B cell (primary cell): ENCODE measurements at regions not wholly inside any gene's neighbourhood (a gene's known extent, or its start where the extent isn't known, plus 50 kb on each side); places are given as distances from the start of the nearest gene placed in this dataset.

ENCODE experiments used
- ATAC-seq: fragments of 200-7000 bp; cut with Tn5 transposase; one replicate; pipeline ENCODE4 v1.10.0; 2021; ENCODE audit warnings: low read depth, mild to moderate bottlenecking, moderate number of reproducible peaks, moderate library complexity
- CTCF ChIA-PET: fragments of 350-600 bp; sonication (Branson Sonifier 250); formaldehyde crosslinking; loops from one replicate; lab custom pipeline; 2021; ENCODE audit warnings: antibody characterized with exemption, inconsistent platforms; lab: Charles Lee
- POLR2A ChIA-PET: fragments of 350-600 bp; sonication (Branson Sonifier 250); formaldehyde crosslinking; loops from one replicate; lab custom pipeline; 2021; ENCODE audit warnings: antibody characterized with exemption; lab: Charles Lee
- DNase-seq: peaks from one replicate; pipeline ENCODE4 v3.0.0; 2013
- H2AFZ ChIP-seq: 2 replicates; pipeline ENCODE4 v1.6.1; 2012; ENCODE audit warnings: mild to moderate bottlenecking, low read depth, low read length; ENCODE audit not compliant: insufficient read depth, poor library complexity, severe bottlenecking
- H3K27ac ChIP-seq, 2 donors: 1 replicate in 1 of 2; 2 replicates in 1 of 2; pipeline ENCODE4 v1.5.1; 2012 to 2013; ENCODE audit warnings: low read length in 2 of 2, mild to moderate bottlenecking in 2 of 2, moderate library complexity in 1 of 2
- H3K27me3 ChIP-seq, 4 experiments: fragments of 200-600 bp in 1 of 4; sonication (generic) in 1 of 4; replicated peaks in 1 of 4; 1 replicate in 2 of 4; 2 replicates in 2 of 4; pipeline versions ENCODE4 v1.6.1 to v1.7.0; 2013 to 2016; ENCODE audit warnings: low read length in 3 of 4, mild to moderate bottlenecking in 2 of 4, mixed read lengths in 1 of 4, moderate library complexity in 1 of 4; ENCODE audit not compliant: insufficient read depth in 4 of 4, control insufficient read depth in 3 of 4; ENCODE audit errors: control extremely low read depth in 1 of 4
- H3K36me3 ChIP-seq, 2 experiments: replicated peaks in 1 of 2; 1 replicate in 1 of 2; 2 replicates in 1 of 2; pipeline versions ENCODE4 v1.6.1 to v1.7.1; 2013; ENCODE audit warnings: low read length in 1 of 2; ENCODE audit not compliant: insufficient read depth in 2 of 2, control insufficient read depth in 1 of 2; ENCODE audit errors: control extremely low read depth in 1 of 2, extremely low read depth in 1 of 2
- H3K4me1 ChIP-seq, 2 donors: fragments of 200-600 bp in 1 of 2; sonication (generic) in 1 of 2; 1 replicate in 1 of 2; 2 replicates in 1 of 2; pipeline versions ENCODE4 v1.5.1 to v1.6.1; 2013 to 2017; ENCODE audit warnings: low read length in 2 of 2; ENCODE audit not compliant: control insufficient read depth in 2 of 2, insufficient read depth in 2 of 2
- H3K4me2 ChIP-seq: replicated peaks from 2 replicates; pipeline ENCODE3; 2012; ENCODE audit warnings: mild to moderate bottlenecking, low read depth, low read length; ENCODE audit not compliant: poor library complexity, severe bottlenecking
- H3K4me3 ChIP-seq, 5 experiments: fragments of 200-600 bp in 1 of 5; sonication (generic) in 1 of 5; 1 replicate in 3 of 5; 2 replicates in 2 of 5; pipeline versions ENCODE4 v1.5.1 to v1.7.0; 2011 to 2016; ENCODE audit warnings: low read length in 4 of 5, mild to moderate bottlenecking in 4 of 5, low read depth in 2 of 5, control low read depth in 1 of 5, moderate library complexity in 1 of 5; ENCODE audit not compliant: insufficient read depth in 1 of 5; ENCODE audit errors: control extremely low read depth in 1 of 5, extremely low read depth in 1 of 5
- H3K79me2 ChIP-seq: fragments of 200-600 bp; sonication (generic); one replicate; pipeline ENCODE4 v1.6.0; 2016; ENCODE audit warnings: low read length; ENCODE audit not compliant: control insufficient read depth, insufficient read depth
- H3K9ac ChIP-seq: fragments of 200-600 bp; sonication (generic); 2 replicates; pipeline ENCODE4 v1.6.1; 2017; ENCODE audit warnings: mild to moderate bottlenecking, low read length, moderate library complexity
- H3K9me3 ChIP-seq, 3 donors: one replicate each; pipeline versions ENCODE4 v1.6.1 to v1.7.1; 2013; ENCODE audit warnings: low read length in 2 of 3; ENCODE audit not compliant: control insufficient read depth in 2 of 3, insufficient read depth in 1 of 3; ENCODE audit errors: control extremely low read depth in 1 of 3
- H4K20me1 ChIP-seq: 2 replicates; pipeline ENCODE4 v1.6.0; 2012; ENCODE audit warnings: mild to moderate bottlenecking, low read length; ENCODE audit not compliant: insufficient read depth, control insufficient read depth, poor library complexity, severe bottlenecking
- H3K27ac Mint-ChIP-seq: one replicate; pipeline ENCODE4 v1.8.0; 2021; ENCODE audit warnings: mixed read lengths
- H3K27me3 Mint-ChIP-seq: one replicate; pipeline ENCODE4 v1.8.0; 2021; ENCODE audit warnings: mixed read lengths
- H3K4me1 Mint-ChIP-seq: one replicate; pipeline ENCODE4 v1.8.0; 2021; ENCODE audit warnings: mixed read lengths
- H3K4me3 Mint-ChIP-seq: one replicate; pipeline ENCODE4 v1.8.0; 2021; ENCODE audit warnings: mixed read lengths
- H3K9me3 Mint-ChIP-seq: one replicate; pipeline ENCODE4 v1.8.0; 2022; ENCODE audit warnings: mixed read lengths; ENCODE audit not compliant: insufficient read depth
- CTCF ChIP-seq: fragments of 200-600 bp; IDR thresholded peaks from one replicate; pipeline ENCODE4 v1.8.0; 2022; ENCODE audit warnings: antibody characterized with exemption, mild to moderate bottlenecking
- EZH2 ChIP-seq: IDR thresholded peaks from 2 replicates; pipeline ENCODE4 v1.6.1; 2012; ENCODE audit warnings: borderline replicate concordance, low read depth, mild to moderate bottlenecking, moderate library complexity, low read length; ENCODE audit not compliant: insufficient read depth, poor library complexity, severe bottlenecking
- WGBS: methylation state at CpG from one replicate; pipeline ENCODE4 v1.1.5; 2013; ENCODE audit warnings: missing lambda C conversion rate; ENCODE audit not compliant: insufficient coverage; 5-methylcytosine and 5-hydroxymethylcytosine counted together
- intact Hi-C: fragments of 100-400 bp; cut with micrococcal nuclease; formaldehyde crosslinking; loops from one replicate; pipeline ENCODE4 v1.10.0; 2022

DNA sequence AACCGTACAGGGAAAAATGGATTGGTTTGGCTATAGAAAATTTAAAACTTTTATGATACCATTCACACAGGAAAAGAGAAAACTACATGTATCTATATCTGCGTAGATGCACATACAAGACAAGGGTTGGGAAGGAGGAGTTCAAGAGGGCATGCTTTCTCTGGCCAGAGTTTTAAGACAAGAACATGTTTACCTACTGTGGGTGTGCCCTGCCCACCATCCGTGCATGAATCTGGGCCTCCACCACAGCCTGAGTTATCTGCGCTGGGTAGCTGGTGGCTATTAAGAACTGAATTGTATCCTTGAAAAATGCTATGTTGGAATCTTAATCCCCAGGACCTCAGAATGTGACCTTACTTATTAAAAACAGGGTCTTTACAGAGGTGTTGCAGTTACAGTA lies 151.6 kb downstream of the AASDH start:
- Histone ChIP-seq H3K27me3 (no peaks in the 10 kb centered on the region), H3K27ac (no peak overlapping the region), H3K4me2 (no peak overlapping the region), H3K9ac (no peak overlapping the region), H3K79me2 (no peaks in the 10 kb centered on the region), H3K36me3 (no peaks in the 10 kb centered on the region), H3K4me1 (no peaks in the 10 kb centered on the region), H3K9me3 (peaks cover 0 to 3% (median 0%) of the 10 kb centered on the region in 3 donors), H3K4me3 (no peak overlapping the region), H4K20me1 (no peaks in the 10 kb centered on the region), H2AFZ (no peak overlapping the region)
- Mint-ChIP-seq H3K27me3 (no peaks in the 10 kb centered on the region), H3K4me1 (no peaks in the 10 kb centered on the region), H3K4me3 (no peak overlapping the region), H3K27ac (no peak overlapping the region), H3K9me3 (no peaks in the 10 kb centered on the region)
- intact Hi-C loops: no loop called here
- POLR2A ChIA-PET: no interaction called here
- ATAC-seq (no peak), DNase-seq (no peak)
- TF ChIP-seq EZH2 (no peak), CTCF (no peak)
- CTCF ChIA-PET: no interaction called here
- 100% methylated on average over 2 of the region's 4 CpGs for WGBS

DNA sequence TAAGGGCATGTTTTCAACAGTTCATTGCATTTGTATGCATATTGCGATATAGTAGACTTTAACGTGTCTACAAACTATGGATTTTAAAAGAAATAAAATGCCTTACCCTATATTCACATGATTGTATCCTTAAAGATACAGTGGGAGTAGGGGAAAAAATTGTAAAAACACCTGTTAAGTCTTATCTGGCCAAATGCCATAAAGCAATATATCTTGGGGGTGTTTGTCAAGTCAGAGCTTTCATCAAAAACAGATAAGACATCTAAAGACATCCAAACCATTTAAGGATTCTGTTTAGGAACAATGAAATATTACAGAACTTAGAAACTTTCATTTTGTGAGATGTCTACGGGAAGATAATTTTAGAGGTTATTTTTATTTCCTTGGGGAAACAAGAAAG lies 152.3 kb downstream of the AASDH start:
- peaks cover 4% of the 10 kb centered on the region for H3K4me1 Mint-ChIP-seq
- no peak overlapping the region for H3K27ac Mint-ChIP-seq
- H3K4me3 ChIP-seq: no peak overlapping the region
- H3K4me2 ChIP-seq: no peak overlapping the region
- no peak overlapping the region for H3K27ac ChIP-seq
- H3K9ac ChIP-seq: no peak overlapping the region
- H4K20me1 ChIP-seq: no peaks in the 10 kb centered on the region
- DNase-seq (no peak), ATAC-seq (no peak)
- no peaks in the 10 kb centered on the region for H3K9me3 Mint-ChIP-seq
- no peaks in the 10 kb centered on the region for H3K79me2 ChIP-seq
- H3K27me3 ChIP-seq: no peaks in the 10 kb centered on the region
- H2AFZ ChIP-seq: no peak overlapping the region
- no peaks in the 10 kb centered on the region for H3K27me3 Mint-ChIP-seq
- intact Hi-C loops: no loop called here
- no CpG with 5 or more reads among the region's 3 CpGs for WGBS
- ChIA-PET POLR2A (no interaction called here), CTCF (no interaction called here)
- TF ChIP-seq CTCF: no peak
- TF ChIP-seq EZH2: no peak
- H3K4me1 ChIP-seq: peaks cover 0 to 4% of the 10 kb centered on the region in 2 donors
- H3K4me3 Mint-ChIP-seq: no peak overlapping the region
- H3K36me3 ChIP-seq: no peaks in the 10 kb centered on the region
- peaks cover 0 to 3% (median 0%) of the 10 kb centered on the region in 3 donors for H3K9me3 ChIP-seq
